Pulmonary artery endothelial cell (primary cell): ENCODE measurements at regions not wholly inside any gene's neighbourhood (a gene's known extent, or its start where the extent isn't known, plus 50 kb on each side); places are given as distances from the start of the nearest gene placed in this dataset.

Source experiments
- DNase-seq: peaks from one replicate; pipeline ENCODE4 v3.0.0-alpha.2; 2011; ENCODE audit warnings: low read depth, low spot score

GRCh38 chr4:81884986-81885385 lies 413.3 kb upstream of the RASGEF1B start:
- DNase-seq: no peak

DNA sequence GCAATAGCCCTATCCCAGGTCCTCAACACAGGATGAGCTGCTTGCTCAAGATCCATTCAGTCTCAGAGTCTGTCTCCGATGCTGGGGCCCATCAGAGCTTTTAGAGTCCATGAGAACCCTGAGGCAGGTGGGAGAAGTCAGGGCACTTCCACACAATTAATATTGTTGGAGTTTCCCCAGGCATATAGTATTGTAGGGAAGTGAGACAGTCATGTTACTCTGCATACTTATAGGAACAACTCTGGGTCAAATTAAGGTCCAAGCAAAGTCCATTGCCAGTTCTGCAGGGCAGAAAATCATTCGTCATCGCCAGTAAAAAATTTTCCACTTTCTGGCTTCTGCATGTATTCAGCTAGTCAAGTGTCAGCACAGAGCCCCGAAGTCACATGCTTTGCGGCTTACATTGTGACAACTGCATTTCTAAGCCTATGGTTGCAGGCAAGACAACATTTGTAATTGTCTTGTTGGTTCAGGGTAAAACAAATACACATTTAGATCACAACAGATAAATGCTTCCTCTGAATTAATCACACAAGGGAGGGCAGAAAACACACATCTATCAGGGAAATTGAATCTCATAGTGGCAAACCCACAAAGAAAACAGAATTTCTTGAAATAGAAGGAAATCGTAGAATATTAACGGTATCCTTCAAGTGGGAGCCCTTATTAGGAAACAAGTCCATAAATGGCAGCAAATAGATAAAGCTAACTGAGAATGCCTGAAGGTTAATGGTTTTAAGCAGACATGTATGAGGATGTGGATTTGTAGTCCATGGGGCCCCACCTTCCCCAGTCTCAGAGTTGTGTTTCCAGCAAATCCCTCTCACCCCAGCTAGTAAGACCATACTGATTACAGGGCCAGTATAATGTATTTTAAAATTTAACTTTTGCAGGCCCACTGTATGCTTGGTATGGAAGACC lies 412.1 kb upstream of the RASGEF1B start:
- DNase-seq: no peak

GRCh38 chr4:81883004-81883403 lies 411.3 kb upstream of the RASGEF1B start:
- no peak for DNase-seq

DNA sequence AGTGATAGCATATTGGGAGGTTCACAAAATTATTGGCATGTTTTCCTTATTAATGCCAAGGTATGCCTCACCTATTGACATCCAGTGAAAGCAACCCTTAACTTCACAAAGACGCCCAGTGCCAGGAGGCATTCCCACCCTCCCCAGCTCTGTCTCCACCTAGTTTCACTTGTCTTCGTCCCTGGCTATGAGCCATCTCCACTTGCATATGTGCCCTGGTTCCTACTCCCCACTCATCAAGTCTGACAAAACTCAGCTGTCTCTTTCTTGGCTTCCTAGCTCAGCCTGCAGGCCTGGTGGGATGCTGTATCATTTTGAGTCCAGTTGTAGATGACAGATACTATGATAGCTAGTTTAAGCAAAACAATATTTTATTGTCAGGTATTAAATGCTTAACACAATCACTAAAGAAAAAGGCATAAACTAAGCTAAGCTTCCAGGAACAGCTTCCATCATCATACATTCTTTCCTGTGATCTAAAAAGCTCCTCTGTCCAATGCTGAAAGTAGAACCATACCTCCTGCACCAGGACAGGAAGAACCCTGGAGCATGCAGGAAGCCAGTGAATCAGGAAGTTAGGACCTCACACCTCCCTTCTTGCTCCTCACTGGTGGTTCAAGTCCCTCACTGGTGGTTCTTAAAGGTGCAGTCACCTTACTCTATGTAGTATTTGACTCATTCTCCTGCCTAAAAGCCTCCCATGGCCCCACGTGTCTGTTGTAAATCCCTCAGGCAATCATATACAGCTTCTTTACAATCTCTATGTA lies 410.3 kb upstream of the RASGEF1B start:
- no peak for DNase-seq

- DNase-seq: no peak
Observed at GRCh38 chr4:81876106-81876505, 404.4 kb upstream of the RASGEF1B start.

GRCh38 chr4:81874661-81875515 lies 403.2 kb upstream of the RASGEF1B start:
- no peak for DNase-seq

GRCh38 chr4:81870275-81870674 lies 398.6 kb upstream of the RASGEF1B start:
- DNase-seq: no peak

GRCh38 chr4:81860111-81860510 lies 388.4 kb upstream of the RASGEF1B start:
- DNase-seq: no peak

DNA sequence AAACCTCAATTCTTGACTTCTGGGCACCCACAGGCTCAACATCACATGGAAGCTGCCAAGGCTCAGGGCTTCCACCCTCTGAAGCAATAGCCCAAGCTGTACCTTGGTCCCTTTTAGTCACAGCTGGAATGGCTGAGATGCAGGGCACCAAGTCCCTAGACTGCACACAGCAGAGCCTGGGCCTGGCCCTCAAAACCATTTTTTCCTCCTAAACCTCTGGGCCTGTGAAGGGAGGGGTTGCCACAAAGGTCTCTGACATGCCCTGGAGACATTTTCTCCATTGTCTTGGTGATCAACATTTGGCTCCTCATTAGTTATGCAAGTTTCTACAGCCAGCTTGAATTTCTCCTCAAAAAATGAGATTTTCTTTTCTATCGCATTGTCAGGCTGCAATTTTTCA lies 382.7 kb upstream of the RASGEF1B start:
- DNase-seq: no peak

- DNase-seq: no peak
Observed at GRCh38 chr4:81852031-81852715, 380.5 kb upstream of the RASGEF1B start.

DNA sequence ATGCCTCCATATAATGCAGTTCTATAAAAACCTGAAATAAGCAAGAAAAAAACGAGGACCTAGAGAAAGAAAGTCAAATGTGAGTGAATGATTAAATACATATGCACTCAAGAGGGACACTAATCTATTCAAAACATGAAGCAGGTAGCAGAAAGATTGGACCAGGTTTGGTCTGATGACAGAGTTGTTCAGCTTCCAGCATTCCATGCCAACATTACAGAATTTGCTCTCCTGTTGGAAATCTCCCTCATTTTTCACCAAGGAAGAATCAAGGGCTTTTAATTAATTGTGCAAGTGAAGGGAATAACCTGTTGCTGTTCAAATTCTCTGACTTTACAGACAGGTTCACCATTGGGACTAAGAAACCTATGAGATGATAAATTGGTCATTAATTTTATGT lies 379.0 kb upstream of the RASGEF1B start:
- DNase-seq: no peak

- DNase-seq: no peak
Observed at GRCh38 chr4:81845761-81846160, 374.1 kb upstream of the RASGEF1B start.

DNA sequence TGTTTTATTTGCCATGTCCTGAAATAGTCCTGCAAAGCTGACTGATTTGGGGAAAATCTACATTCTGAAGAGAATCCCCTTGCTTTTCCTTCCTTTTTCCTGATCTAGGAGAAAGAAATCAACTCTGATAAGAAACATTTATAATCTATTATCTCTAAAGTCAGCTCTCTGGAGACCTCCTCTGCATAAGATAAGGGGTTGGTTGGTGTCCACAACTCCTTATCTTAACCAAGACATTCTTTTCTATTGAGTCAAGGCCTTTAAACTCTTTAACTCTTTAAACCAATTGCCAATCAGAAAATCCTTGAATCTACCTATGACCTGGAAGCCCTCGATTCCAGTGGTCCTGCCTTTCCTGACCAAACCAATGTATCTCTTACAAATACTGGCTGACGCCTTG lies 373.6 kb upstream of the RASGEF1B start:
- DNase-seq: no peak

- DNase-seq: peak; percentile 39
Observed at GRCh38 chr4:81844717-81845116, 373.0 kb upstream of the RASGEF1B start.

GRCh38 chr4:81839347-81840042 lies 367.8 kb upstream of the RASGEF1B start:
- no peak for DNase-seq

GRCh38 chr4:81838586-81838985 lies 366.9 kb upstream of the RASGEF1B start:
- no peak for DNase-seq

DNA sequence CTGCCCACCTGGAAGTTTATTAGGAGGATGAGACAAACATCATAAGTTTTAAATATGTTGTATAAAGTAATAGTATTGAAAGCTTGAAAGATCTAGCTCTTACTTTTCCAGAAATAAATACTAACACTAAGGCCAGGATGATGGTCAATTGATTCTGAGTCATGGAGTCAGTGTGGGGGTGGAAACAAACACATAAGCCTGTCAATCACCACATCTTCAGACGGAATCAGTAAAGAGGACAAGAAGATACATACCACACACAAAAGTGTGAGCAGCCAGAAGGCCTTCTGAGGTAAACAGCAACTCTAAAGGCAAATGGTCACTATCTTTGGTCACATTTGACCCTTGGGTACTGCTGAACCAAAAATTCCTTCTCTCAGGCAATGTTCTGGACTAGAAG lies 365.0 kb upstream of the RASGEF1B start:
- DNase-seq: no peak

DNA sequence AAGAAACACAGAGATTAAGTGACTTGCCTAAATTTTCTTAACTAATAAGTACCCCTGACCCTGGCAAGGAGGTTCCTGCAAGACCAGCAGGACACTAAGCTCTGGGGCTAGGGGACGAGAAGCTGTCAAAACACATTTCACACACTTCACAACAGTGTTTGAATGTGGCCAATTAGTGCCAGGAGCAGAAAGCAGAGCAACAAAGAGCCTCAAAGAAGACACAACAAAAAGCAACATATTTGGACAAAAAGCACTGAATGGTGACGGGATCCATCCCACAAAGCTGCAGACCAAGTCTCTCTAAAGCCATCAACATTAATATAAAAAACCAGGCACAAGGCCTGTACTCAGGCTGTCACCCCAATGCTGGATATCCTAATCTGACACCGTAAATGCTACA lies 361.9 kb upstream of the RASGEF1B start:
- DNase-seq: no peak

DNA sequence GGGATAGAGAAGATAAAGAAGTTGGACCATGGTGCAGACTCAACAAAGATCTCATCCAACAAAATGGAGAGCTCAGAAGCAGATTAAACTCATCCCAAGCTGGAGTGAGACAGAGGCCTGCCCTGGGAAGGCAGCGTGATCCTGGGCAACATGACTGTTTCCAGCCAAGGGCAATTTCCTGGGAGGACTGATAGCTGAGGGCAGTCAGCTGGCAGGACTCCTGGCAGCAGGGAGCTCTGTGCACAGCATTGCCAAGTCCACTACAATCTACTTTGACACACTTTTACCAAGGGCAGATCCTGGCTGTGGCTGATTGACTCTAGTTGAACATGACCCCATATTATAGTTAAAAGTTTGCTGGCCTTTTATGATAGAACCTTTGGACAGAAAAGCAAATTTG lies 357.3 kb upstream of the RASGEF1B start:
- DNase-seq: no peak

DNA sequence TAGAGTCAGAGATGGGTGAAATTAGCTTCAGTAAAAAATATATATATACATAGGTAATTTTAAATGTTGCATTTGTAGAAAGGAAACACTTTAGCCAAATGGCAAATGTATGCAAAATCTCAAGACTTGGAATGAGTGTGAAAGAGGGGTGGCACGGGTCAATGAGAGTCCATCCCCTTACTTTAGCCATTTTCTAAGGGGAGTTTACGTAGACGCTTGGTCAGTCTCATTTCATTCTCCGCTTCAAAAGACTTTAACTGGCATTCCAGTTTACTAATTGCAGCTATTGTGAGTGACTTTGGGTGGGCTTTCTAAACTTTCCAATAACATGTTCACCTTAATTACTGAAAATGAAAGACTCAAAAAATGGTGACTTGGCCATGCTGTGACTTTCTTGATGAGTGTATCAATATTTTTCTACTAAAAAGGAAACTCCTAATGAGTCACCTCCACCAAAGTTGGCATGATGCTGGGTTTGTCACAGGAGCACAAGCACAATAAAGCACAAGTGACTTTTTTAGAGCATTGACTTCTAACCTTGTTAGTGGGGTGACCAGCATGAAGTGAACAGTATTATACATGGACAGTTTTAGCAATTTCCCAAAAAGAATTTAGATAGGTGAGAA lies 356.0 kb upstream of the RASGEF1B start:
- no peak for DNase-seq
